ENCODE measurements at regions not wholly inside any gene's neighbourhood (a gene's known extent, or its start where the extent isn't known, plus 50 kb on each side); places are given as distances from the start of the nearest gene placed in this dataset.
"Not testable (repeated sequence)": the region's sequence is repeated elsewhere in the genome, so short reads cannot be mapped to it uniquely, and the experiment has no call there.

GRCh38 chr21:9733761-9734558, 787.4 kb upstream of the TPTE start:
- H3K79me2 ChIP-seq (ENCODE audit: insufficient read depth, low read length); H3K36me3 ChIP-seq (replicated peaks in 1 of 2; ENCODE audit: control insufficient read depth in 1 of 2, insufficient read depth in 2 of 2, low read length in 2 of 2); H3K27me3 Mint-ChIP-seq (ENCODE audit: low read depth in 3 of 3); H3K4me1 ChIP-seq (ENCODE audit: control insufficient read depth in 1 of 2, insufficient read depth in 2 of 2, low read length in 2 of 2); DNase-seq; H3K4me2 ChIP-seq (replicated peaks; ENCODE audit: extremely low read depth, low read length, poor library complexity, severe bottlenecking); H3K27ac ChIP-seq (ENCODE audit: low read depth in 1 of 2, low read length in 2 of 2); H3K27ac Mint-ChIP-seq; H3K4me3 Mint-ChIP-seq; H2AFZ ChIP-seq (ENCODE audit: insufficient read depth, low read depth, low read length, poor library complexity, severe bottlenecking); H3K9ac ChIP-seq (ENCODE audit: insufficient read depth, low read length, poor library complexity, severe bottlenecking); H3K27me3 ChIP-seq (ENCODE audit: control insufficient read depth in 2 of 2, insufficient read depth in 2 of 2, low read length in 2 of 2); H3K36me3 Mint-ChIP-seq; intact Hi-C loops (cut with micrococcal nuclease); H3K4me3 ChIP-seq (replicated peaks in 1 of 3; ENCODE audit: low read depth in 2 of 3, low read length in 3 of 3); H3K4me1 Mint-ChIP-seq; H4K20me1 ChIP-seq (ENCODE audit: insufficient read depth, low read length): not testable (repeated sequence)
- H3K9me3 Mint-ChIP-seq = peaks cover 0 to 14% (median 7%) of the 10 kb centered on the region in 7 donors
- 56% methylated on average over 1 of the region's 6 CpGs for WGBS (ENCODE audit: insufficient coverage)
- H3K9me3 ChIP-seq (replicated peaks in 1 of 2; ENCODE audit: control insufficient read depth in 1 of 2, insufficient read depth in 1 of 2, low read length in 2 of 2) = peaks cover 33 to 69% of the 10 kb centered on the region in 2 donors

- DNase-seq = no peak
- no peak overlapping the region for H3K27ac ChIP-seq (ENCODE audit: low read depth in 1 of 2, low read length in 2 of 2)
- no peaks in the 10 kb centered on the region for H4K20me1 ChIP-seq (ENCODE audit: insufficient read depth, low read length)
- H2AFZ ChIP-seq (ENCODE audit: insufficient read depth, low read depth, low read length, poor library complexity, severe bottlenecking) = no peak overlapping the region
- no peak overlapping the region for H3K9ac ChIP-seq (ENCODE audit: insufficient read depth, low read length, poor library complexity, severe bottlenecking)
- no peak overlapping the region for H3K4me2 ChIP-seq (replicated peaks; ENCODE audit: extremely low read depth, low read length, poor library complexity, severe bottlenecking)
- TF ChIP-seq CTCF (IDR thresholded peaks at IDR 0.05) = no peak
- H3K4me3 Mint-ChIP-seq = no peak overlapping the region
- no peaks in the 10 kb centered on the region for H3K79me2 ChIP-seq (ENCODE audit: insufficient read depth, low read length)
- intact Hi-C loops (cut with micrococcal nuclease) = no loop called here
- H3K27me3 ChIP-seq (ENCODE audit: control insufficient read depth in 2 of 2, insufficient read depth in 2 of 2, low read length in 2 of 2) = no peaks in the 10 kb centered on the region
- 73% methylated on average over 18 of the region's 21 CpGs for WGBS (ENCODE audit: insufficient coverage)
- peaks cover under 1 to 24% (median 15%) of the 10 kb centered on the region in 7 donors for H3K9me3 Mint-ChIP-seq
- H3K36me3 Mint-ChIP-seq = no peaks in the 10 kb centered on the region
- H3K27me3 Mint-ChIP-seq (ENCODE audit: low read depth in 3 of 3) = no peaks in the 10 kb centered on the region
- H3K9me3 ChIP-seq (replicated peaks in 1 of 2; ENCODE audit: control insufficient read depth in 1 of 2, insufficient read depth in 1 of 2, low read length in 2 of 2) = peaks cover 47 to 78% of the 10 kb centered on the region in 2 donors
- no peak overlapping the region for H3K4me3 ChIP-seq (replicated peaks in 1 of 3; ENCODE audit: low read depth in 2 of 3, low read length in 3 of 3)
- H3K4me1 ChIP-seq (ENCODE audit: control insufficient read depth in 1 of 2, insufficient read depth in 2 of 2, low read length in 2 of 2) = no peaks in the 10 kb centered on the region
- H3K27ac Mint-ChIP-seq = no peak overlapping the region
- no peaks in the 10 kb centered on the region for H3K4me1 Mint-ChIP-seq
- no peaks in the 10 kb centered on the region for H3K36me3 ChIP-seq (replicated peaks in 1 of 2; ENCODE audit: control insufficient read depth in 1 of 2, insufficient read depth in 2 of 2, low read length in 2 of 2)
Measured at GRCh38 chr21:9735421-9735961, 785.9 kb upstream of the TPTE start.

GRCh38 chr21:9737301-9737700, 784.1 kb upstream of the TPTE start:
- H2AFZ ChIP-seq (ENCODE audit: insufficient read depth, low read depth, low read length, poor library complexity, severe bottlenecking); H3K4me3 Mint-ChIP-seq; H3K36me3 ChIP-seq (replicated peaks in 1 of 2; ENCODE audit: control insufficient read depth in 1 of 2, insufficient read depth in 2 of 2, low read length in 2 of 2); intact Hi-C loops (cut with micrococcal nuclease); H3K9ac ChIP-seq (ENCODE audit: insufficient read depth, low read length, poor library complexity, severe bottlenecking); H3K27ac ChIP-seq (ENCODE audit: low read depth in 1 of 2, low read length in 2 of 2); DNase-seq; H3K27me3 ChIP-seq (ENCODE audit: control insufficient read depth in 2 of 2, insufficient read depth in 2 of 2, low read length in 2 of 2); H3K4me1 ChIP-seq (ENCODE audit: control insufficient read depth in 1 of 2, insufficient read depth in 2 of 2, low read length in 2 of 2); H3K4me2 ChIP-seq (replicated peaks; ENCODE audit: extremely low read depth, low read length, poor library complexity, severe bottlenecking); H3K4me1 Mint-ChIP-seq; H3K27ac Mint-ChIP-seq; H3K79me2 ChIP-seq (ENCODE audit: insufficient read depth, low read length); H3K27me3 Mint-ChIP-seq (ENCODE audit: low read depth in 3 of 3); H3K36me3 Mint-ChIP-seq; H4K20me1 ChIP-seq (ENCODE audit: insufficient read depth, low read length); H3K4me3 ChIP-seq (replicated peaks in 1 of 3; ENCODE audit: low read depth in 2 of 3, low read length in 3 of 3): not testable (repeated sequence)
- peaks cover 54 to 82% of the 10 kb centered on the region in 2 donors for H3K9me3 ChIP-seq (replicated peaks in 1 of 2; ENCODE audit: control insufficient read depth in 1 of 2, insufficient read depth in 1 of 2, low read length in 2 of 2)
- WGBS (ENCODE audit: insufficient coverage) = 62% methylated on average over 2 of the region's 2 CpGs
- peaks cover 6 to 27% (median 19%) of the 10 kb centered on the region in 7 donors for H3K9me3 Mint-ChIP-seq

Data from CD14-positive monocyte (primary cell).